SK-N-SH (cell line): ENCODE measurements at regions not wholly inside any gene's neighbourhood (a gene's known extent, or its start where the extent isn't known, plus 50 kb on each side); places are given as distances from the start of the nearest gene placed in this dataset.

Source experiments
- CHD2 ChIP-seq: fragments of 150-350 bp; IDR thresholded peaks from 2 replicates; pipeline ENCODE4 v1.6.1; 2018; ENCODE audit warnings: low read length; ENCODE audit not compliant: partially characterized antibody
- CTCF ChIP-seq: fragments of 200-600 bp; sonication (generic); IDR thresholded peaks from 2 replicates; pipeline ENCODE4 v1.6.1; 2017; ENCODE audit warnings: antibody characterized with exemption, mild to moderate bottlenecking, moderate library complexity
- JUND ChIP-seq: IDR thresholded peaks from 2 replicates; pipeline ENCODE4 v1.4.0; 2012
- MEF2A ChIP-seq: IDR thresholded peaks from 2 replicates; pipeline ENCODE4 v1.4.0; 2012; ENCODE audit warnings: low read depth, borderline replicate concordance

- no peak for TF ChIP-seq CHD2
- no peak for TF ChIP-seq CTCF
- TF ChIP-seq JUND = no peak
- no peak for TF ChIP-seq MEF2A
Observed at GRCh38 chr13:95492044-95492801, 60.3 kb upstream of the CLDN10 start.
